ENCODE measurements at regions not wholly inside any gene's neighbourhood (a gene's known extent, or its start where the extent isn't known, plus 50 kb on each side); places are given as distances from the start of the nearest gene placed in this dataset.

DNA sequence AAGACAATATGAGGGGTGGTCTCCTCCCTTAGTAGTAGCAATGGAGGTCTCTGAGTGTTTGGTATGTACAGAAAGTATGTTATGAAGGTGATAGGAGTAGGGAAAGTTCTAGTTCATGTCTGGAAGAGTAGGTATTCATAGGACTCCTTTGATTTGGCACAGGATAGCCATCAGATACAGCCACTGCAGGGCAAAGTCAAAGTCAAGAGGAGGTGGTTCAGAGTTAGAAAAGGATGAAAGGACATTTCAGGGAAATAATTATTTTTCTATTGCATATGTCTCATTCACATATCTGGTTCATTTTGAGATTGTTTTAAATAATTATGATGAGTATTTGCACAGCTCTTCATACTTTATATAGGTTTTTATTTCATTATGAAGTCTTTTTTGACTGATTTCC lies 381.1 kb downstream of the MFSD1 start:
- TF ChIP-seq ISL1 (CRISPR knock-in tag; IDR thresholded peaks at IDR 0.05): no peak
- TF ChIP-seq PATZ1 (CRISPR knock-in tag; IDR thresholded peaks at IDR 0.05; ENCODE audit: borderline replicate concordance): no peak
- no peak for TF ChIP-seq ZNF8 (CRISPR knock-in tag; IDR thresholded peaks at IDR 0.05)
- TF ChIP-seq ARNTL (CRISPR knock-in tag; IDR thresholded peaks at IDR 0.05; ENCODE audit: borderline replicate concordance, low read depth): no peak
- TF ChIP-seq RARB (CRISPR knock-in tag; IDR thresholded peaks at IDR 0.05): no peak
- TF ChIP-seq BACH2 (CRISPR knock-in tag; IDR thresholded peaks at IDR 0.05; ENCODE audit: borderline replicate concordance): no peak
- TF ChIP-seq ESRRG (CRISPR knock-in tag; IDR thresholded peaks at IDR 0.05): no peak
- TF ChIP-seq CSRNP3 (CRISPR knock-in tag; IDR thresholded peaks at IDR 0.05): no peak
- no peak for TF ChIP-seq CREB5 (CRISPR knock-in tag; IDR thresholded peaks at IDR 0.05; ENCODE audit: low read depth)
- no peak for TF ChIP-seq ZFP30 (CRISPR knock-in tag; IDR thresholded peaks at IDR 0.05)
- TF ChIP-seq, protein P1, sequence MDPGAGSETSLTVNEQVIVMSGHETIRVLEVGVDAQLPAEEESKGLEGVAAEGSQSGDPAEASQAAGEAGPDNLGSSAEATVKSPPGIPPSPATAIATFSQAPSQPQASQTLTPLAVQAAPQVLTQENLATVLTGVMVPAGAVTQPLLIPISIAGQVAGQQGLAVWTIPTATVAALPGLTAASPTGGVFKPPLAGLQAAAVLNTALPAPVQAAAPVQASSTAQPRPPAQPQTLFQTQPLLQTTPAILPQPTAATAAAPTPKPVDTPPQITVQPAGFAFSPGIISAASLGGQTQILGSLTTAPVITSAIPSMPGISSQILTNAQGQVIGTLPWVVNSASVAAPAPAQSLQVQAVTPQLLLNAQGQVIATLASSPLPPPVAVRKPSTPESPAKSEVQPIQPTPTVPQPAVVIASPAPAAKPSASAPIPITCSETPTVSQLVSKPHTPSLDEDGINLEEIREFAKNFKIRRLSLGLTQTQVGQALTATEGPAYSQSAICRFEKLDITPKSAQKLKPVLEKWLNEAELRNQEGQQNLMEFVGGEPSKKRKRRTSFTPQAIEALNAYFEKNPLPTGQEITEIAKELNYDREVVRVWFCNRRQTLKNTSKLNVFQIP (CRISPR knock-in tag; IDR thresholded peaks at IDR 0.05; ENCODE audit: borderline replicate concordance, low read depth): no peak
- TF ChIP-seq PPARA (CRISPR knock-in tag; IDR thresholded peaks at IDR 0.05; ENCODE audit: borderline replicate concordance): no peak
- TF ChIP-seq SNAI2 (CRISPR knock-in tag; IDR thresholded peaks at IDR 0.05): no peak

All from SK-N-SH treated with all-trans-retinoic acid at 6 μM for 48 hours (cell line).